GF-D8 (cell line): ENCODE measurements at regions not wholly inside any gene's neighbourhood (a gene's known extent, or its start where the extent isn't known, plus 50 kb on each side); places are given as distances from the start of the nearest gene placed in this dataset.
"Not testable (repeated sequence)": the region's sequence is repeated elsewhere in the genome, so short reads cannot be mapped to it uniquely, and the experiment has no call there.

Experiments
- DNase-seq: peaks from one replicate; lab custom pipeline; 2025; lab: John Stamatoyannopoulos, UW

DNA sequence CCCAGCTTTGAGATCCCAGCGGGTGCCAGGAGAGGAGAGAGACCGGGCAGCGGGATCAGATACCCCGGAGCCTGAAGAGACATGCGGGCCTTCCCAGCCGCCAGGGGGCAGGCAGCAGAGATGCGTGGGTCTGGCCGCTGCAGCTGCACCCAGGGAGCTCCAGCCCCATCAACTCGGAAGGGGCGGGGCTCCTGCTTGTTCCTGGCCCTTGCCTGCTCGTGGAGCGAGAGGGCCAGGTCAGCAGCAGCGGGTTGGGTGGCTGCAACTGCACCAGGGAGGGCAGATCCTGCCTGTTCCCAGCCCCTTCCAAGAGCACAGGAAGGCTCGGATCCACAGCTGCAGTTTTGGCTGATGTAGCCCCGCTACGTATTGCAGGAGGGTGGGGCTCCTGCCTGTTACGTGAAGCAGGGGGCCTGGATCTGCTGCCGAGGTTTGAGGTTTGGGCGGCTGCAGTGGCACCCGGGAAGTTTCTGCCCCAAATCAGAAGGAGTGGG lies 532.8 kb downstream of the RFPL4B start:
- no peak for DNase-seq

DNA sequence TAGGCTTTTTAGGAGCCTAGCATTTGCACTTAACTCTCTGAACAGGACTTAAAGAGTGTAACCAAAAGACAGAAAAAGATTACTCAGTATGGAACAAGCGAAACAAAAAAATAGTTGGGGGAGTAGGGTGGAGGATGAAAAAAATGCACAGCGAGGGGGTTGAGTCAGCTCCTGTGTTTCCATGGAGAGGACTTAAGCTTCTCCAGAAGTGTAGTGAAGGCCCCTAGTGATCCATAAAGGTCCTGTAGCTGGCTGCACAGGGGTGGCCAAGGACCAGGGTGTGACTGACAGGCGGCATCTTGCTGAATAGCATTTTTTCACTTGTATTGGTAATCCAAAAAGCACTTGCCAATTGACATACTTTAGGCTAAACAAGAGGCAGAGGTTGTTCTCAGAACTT lies 533.9 kb downstream of the RFPL4B start:
- DNase-seq, result no peak

DNA sequence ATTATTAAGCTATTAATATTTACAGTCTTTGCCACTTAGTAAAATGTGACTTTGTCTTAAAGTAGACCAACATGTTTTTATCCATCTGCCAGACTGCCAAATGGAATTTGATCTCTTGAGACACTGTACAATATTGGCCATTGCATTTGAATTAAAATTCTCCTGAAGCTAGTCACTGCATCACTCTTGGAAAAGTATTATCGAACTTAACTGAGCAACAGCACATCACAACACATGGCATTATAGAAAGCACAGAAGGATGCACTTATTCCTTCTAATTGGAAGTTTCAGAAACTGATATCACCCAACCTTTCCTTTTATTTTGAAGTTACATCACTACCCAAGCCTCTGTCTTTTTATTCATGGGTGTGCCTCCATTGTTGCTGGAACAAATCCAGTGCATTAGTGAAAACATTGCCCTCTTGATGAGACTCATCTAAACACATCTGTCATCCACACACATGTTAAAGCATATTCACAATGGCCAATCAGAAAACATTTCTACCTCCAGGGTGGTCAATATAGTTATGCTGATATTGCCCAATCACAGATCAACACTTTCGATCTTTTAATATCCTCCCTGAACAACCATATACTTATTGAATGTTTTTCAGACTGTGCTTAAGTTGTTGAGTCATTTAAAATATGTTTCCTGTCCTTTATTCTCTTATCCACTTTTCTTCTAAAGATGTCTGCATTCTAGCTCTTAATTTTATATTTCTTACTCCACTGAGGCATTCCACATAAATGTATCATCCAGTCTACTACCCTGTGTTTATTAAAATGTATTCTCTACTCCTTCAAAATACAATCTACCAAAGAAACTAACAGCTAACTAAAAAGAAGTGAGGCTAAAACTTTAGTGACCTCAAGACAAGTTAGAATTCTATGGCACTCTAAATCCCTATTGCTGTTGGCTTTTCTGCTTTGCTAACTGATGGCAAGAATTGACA lies 535.0 kb downstream of the RFPL4B start:
- no peak for DNase-seq

DNA sequence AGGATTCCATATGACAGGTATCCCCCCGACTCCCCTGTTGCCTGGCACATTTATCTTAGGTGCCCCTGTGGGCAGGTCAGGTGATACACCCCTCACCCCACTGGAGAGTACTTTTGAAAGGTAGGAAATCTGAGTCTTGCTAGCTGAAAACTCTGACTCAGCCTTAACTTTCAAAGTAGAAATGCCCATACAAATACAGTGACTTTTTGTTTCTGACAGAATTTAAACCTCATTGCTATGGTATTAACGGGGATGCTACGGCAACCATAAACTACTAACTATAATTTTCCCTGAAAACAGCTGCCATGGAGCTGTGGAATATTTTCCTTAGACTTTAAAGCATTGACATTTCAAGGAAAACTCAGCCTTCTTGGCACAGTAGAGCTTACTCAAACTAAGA lies 536.0 kb downstream of the RFPL4B start:
- DNase-seq, result no peak

DNA sequence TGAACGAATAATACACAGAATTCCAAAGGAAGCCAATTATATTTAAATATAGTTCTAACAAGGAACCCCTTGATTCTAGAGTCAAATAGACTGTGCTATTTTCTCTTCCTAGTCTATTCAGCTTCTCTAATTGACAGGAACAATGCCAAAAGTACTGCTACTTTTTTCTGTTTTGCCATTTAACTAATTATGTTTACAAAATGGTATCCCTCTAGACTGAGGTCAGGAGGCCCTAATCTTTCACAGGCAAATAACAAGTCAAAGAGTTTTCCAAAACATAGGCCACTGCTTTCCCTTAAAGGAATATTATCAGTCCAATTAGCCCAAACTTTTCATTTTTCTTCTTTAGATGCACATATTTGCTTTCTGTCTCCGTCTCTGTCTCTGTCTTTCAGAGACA lies 539.3 kb downstream of the RFPL4B start:
- no peak for DNase-seq

DNA sequence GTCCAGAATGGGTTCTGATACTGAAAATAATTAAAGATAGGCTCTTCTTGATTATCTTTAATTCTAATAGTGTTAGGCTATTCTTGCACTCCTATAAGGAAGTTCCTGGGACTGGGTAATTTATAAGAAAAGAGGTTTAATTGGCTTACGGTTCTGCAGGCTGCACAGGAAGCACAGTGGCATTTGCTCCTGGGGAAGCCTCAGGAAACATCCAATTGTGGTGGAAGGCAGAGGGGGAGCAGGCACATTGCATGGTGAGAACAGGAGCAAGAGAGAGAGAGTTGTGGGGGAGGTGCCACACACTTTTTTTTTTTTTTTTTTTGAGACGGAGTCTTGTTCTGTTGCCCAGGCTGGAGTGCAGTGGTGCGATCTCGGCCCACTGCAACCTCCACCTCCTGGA lies 540.3 kb downstream of the RFPL4B start:
- not testable (repeated sequence) for DNase-seq

DNA sequence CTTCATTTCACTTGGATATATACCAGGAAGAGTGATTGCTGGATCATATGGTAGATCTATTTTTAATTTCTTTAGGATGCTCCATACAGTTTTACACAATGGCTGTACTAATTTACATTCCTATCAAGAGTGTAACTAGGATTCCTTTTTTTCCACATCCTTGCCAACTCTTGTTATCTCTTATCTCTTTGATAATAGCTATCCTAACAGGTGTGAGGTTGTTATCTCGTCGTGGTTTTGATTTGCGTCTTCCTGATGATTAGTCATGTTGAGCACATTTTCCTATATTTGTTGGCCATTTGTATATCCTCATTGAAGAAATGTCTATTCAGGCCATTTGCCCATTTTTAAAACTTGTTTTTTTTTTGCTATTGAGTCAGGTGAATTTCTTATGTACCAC lies 552.4 kb downstream of the RFPL4B start:
- DNase-seq, result no peak

DNA sequence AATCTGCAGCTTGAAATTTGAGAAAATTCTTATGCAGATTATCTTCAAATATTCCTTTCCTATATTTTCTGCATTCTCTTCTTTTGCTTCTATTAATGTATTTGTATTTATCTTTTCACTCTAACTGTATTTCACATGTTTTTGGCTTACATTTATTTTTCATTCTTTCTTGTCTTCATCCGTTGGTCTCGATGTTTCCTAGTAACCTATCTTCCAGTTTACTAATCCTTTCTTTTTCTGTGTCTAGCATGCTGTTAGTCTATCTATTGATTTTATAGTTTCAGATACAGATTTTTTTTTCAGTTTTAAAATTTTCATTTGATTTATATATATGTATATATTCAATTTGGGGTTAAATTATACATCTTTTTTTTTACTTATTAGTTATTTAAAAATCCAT lies 556.2 kb downstream of the RFPL4B start:
- DNase-seq, result no peak

DNA sequence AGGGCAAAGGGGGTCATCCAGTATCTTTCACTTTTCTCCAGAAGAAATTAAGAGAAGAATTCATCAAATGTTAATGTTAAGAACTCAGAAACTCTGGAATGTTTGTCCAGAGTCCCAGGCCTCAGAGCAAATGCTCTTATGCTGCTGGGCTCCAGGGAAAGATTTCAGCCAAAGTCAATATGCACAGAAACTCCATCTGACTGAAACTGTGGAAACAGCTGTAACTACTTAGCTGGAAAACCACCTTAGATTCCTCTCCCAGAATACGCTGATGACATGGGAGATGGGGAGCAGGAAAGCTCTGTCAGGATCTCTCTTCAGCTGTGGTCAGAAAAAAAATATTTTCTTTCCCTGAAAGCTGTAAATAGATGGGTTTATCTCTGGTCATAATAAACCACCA lies 559.6 kb downstream of the RFPL4B start:
- DNase-seq, result no peak

DNA sequence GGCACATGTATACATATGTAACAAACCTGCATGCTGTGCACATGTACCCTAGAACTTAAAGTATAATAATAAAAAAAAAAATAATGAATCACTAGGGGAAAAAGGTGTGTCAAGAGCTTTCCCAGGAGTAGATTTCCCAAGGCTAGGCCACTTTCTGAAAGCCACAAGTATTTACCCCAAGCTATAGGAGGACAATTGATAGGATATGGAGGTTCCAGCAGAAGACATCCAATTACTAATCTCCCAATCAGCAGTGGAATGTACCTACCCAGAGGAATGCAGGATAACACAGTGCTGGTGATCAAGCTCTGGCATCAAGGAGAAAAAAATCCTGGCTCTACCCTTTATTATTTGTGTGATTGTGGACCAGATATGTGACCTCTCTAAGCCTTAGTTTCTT lies 562.7 kb downstream of the RFPL4B start:
- no peak for DNase-seq

DNA sequence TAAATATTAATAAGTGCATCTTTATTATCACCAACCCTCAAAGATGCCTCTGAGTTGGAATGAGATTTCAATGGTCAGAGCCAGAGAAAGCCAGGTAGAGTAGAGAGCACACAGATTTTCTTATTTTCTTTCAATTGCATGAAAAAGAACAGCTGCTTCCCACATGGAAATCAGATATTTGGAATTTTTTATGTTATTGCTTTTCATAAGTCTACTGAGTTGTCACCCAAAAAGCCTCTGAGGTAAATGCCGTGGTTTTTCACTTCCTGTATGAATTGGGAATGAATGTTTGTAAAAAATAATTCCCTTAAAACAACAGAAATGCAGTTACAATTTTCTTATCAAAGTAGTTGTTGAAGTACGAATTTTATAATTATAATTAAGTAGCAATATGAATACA lies 563.1 kb downstream of the RFPL4B start:
- DNase-seq, result no peak

DNA sequence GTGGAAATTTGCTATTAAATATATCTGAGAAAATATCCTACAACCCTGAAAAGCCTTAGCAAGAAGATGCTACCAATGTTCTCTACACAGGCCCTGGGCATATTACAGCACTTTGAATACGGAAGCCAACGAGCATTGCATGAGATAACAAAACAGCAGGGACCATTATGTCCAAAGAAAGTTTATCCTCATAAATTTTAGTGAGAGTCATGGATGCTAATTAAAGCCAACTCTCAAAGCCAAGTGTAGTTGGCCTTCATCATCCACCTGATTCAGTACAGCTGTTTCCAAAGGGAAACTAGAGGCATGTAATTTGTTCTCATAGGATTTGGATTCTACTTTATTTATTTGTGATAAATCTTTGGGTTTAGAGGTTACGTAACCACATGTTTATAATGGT lies 564.8 kb downstream of the RFPL4B start:
- no peak for DNase-seq

DNA sequence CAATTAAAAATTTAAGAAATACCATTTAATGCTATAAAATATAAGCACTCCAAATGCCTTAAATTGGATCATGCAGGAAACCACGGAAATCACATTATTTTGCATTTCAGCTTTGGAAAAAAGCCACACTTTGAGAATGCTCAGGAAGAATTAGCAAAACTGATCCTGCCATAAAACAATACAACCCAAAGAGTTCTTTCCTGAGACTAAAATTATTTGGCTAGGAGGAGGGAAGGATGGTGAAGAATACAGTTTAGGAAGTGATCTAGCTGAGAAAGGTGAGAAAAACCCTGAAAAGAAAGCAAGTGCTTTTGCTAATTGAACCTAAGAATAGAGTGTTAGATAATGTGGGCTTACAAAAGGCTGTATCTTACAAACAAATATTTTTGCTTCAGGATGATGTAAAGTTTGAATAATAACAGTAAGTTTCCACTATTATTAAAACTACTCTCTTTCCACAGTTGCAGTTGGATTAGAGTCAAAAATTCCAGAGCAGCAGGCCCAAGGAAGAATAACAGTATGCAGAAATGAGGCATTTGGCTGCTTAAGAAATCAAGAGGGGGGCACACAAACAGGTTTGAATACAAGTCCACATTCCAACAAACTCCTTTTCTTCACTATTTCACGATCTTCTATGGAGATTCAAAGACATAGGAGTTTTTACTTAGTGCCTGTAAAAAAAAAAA lies 565.4 kb downstream of the RFPL4B start:
- DNase-seq, result no peak

DNA sequence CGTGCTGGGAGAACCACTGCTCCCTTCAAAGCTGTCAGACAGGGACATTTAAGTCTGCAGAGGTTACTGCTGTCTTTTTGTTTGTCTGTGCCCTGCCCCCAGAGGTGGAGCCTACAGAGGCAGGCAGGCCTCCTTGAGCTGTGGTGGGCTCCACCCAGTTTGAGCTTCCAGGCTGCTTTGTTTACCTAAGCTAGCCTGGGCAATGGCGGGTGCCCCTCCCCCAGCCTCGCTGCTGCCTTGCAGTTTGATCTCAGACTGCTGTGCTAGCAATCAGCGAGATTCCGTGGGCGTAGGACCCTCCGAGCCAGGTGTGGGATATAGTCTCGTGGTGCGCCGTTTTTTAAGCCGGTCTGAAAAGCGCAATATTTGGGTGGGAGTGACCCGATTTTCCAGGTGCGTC lies 572.6 kb downstream of the RFPL4B start:
- DNase-seq, result not testable (repeated sequence)

DNA sequence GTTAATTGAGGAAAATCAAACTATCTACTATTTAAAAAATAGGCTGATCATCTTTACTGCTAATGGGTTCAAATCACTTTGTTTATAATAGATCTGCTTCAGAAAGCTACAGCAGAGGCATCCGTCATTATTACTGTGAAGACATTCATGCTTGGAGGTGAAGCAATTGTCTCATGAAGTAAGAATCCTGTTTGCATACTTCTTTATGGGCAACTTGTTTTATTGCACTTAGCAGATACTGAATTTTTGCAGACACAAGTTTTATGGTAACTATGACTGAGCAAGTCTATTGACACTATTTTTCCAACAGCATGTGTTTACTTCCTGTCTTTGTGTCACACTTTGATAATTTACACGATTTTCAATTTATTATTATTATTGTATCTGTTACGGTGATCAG lies 573.9 kb downstream of the RFPL4B start:
- DNase-seq, result no peak

DNA sequence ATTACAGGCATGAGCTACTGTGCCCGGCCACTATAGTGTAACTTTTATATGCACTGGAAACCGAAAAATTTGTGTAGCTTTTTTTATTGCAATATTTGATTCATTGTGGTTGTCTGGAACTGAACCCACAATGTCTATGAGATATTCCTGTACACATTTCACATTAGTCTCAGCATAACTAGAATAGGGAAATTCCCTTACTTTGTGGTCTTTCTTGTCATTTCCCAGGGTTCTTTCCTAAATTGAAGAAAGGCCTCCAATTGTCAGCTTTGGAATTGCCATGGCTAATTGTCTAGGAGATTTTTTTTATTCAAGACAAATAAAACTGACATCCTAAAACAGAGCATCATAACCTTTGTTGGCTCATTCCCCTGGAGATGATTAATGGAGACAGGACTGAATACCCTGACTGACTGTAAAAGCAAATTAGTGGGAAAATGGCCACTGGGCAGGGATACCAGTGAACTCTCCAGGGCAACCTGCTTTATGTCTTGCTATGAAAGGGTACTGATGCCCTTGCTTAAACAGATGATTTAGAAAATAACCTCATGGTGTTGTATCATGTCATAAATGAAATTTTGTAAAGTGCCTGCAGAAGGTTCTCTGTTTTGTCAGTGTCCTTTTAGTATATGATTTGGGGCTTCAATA lies 576.9 kb downstream of the RFPL4B start:
- no peak for DNase-seq

DNA sequence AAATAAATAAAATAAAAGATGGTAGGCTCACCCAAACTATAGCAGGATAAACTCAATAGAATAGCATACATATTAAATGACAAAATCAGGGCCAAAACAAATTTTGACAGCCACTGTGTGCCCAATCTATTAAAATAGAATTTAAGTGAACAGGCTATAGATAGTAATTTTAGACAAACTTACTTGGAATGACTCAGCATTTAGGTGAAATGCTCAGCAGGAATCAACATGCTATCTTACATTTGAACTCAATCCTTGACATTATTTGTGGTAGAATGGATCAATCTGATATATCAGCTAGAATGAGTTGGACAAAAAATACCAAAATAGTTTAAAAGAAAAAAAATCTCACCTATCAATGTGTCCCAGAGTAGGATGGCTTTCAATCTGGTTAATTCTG lies 578.6 kb downstream of the RFPL4B start:
- DNase-seq, result no peak

DNA sequence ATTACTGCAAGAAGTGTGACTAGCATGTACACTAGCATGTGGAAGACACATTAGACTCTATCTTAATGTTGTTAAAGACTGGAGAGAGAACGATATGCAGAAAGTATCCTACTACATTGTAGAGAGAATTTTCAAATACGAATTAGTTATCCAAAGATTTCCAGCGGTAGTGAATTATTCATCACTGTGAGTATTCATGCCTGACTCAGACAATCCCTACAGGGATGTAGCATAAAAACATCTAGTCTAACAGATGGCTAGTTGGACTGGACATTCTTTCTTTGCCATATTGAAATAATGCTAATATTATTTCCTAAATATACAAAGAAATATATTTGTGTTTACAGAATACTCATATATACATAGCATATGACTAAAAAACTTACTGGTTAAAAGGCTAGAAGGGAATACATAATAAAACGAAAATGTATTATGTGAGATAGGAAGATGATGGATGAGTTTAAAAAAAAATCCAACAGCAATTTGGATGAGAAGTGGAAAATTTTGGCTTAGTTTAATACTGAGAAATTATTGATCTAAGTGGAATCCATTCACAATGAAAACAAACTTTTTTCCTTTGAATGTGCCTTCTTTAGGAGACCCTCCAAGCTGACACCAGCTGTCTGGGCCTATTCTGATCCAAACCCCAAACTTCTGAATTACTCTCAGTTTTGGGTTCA lies 580.7 kb downstream of the RFPL4B start:
- DNase-seq, result no peak

DNA sequence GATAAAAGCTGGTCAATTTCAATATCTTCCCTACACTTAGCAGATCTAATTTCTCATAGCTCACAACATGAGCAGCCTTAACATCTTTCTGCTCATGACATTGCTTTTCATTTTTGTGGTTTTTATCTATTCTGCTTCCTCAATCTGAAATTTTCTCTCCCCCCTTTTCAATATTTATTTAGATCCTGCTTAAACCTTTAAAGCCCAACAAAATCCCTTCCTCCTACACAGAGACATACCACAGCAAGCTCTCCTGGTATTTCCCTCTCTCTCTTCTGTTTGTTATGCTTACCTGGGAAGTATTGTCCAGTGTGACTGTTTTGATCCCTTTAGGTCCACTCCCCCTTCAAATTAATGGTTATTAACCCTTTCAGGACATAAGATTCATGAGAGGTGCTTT lies 582.5 kb downstream of the RFPL4B start:
- no peak for DNase-seq

DNA sequence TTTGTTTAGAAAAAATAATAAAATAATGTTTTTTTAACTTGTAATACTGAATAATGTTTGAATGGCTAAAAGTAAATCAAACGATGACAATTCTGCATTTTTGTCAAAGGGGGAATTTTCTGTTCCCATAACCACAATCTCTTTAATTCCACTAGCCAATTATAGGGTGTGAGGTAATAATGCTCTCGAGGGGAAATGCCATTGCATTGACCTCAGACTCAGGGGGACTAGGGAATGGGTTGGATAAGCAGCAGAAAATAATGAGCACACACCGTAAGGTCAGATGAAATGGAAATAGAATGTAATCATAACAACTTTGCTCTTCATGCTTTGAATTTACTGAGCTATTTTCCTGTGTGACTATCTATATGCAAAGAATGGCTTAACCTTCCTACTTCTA lies 584.7 kb downstream of the RFPL4B start:
- DNase-seq, result no peak

DNA sequence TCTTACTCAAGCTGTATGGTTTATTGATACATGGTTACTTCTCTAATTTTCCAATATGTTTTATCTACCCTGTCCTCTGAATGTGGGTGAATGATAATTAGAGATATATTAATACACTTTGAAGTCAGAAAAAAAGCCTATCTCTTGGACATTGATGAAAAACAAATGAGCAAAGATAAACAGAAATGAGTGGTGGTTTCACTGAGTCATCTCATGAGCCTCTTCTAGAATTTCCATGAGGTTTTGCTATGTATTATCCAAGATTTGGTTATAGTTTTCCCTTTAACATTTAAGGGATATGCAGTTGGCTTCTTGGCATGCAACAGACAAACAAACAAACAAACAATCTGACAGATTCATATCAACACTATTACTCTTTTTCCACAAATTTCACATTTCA lies 586.8 kb downstream of the RFPL4B start:
- no peak for DNase-seq
